Astrocyte of the spinal cord (primary cell): ENCODE measurements at regions not wholly inside any gene's neighbourhood (a gene's known extent, or its start where the extent isn't known, plus 50 kb on each side); places are given as distances from the start of the nearest gene placed in this dataset.

Source experiments
- DNase-seq: peaks from one replicate; pipeline ENCODE4 v3.0.0; 2011; ENCODE audit warnings: low read depth, low spot score
- H3K4me3 ChIP-seq: 2 replicates; pipeline ENCODE4 v1.5.1; 2011; ENCODE audit warnings: low read depth, mild to moderate bottlenecking, low read length, moderate library complexity
- CTCF ChIP-seq: IDR thresholded peaks from 2 replicates; pipeline ENCODE4 v1.5.1; 2012; ENCODE audit warnings: low read depth, mild to moderate bottlenecking, low read length, inconsistent platforms
- in situ Hi-C: cut with HindIII; loops from 2 replicates; pipeline ENCODE4 v1.10.0; 2017; ENCODE audit warnings: low sequenced_read_pairs

- H3K4me3 ChIP-seq, result no peak overlapping the region
- in situ Hi-C loops, result no loop called here
- no peak for TF ChIP-seq CTCF
- no peak for DNase-seq
Observed at GRCh38 chr4:131288441-131288840, 1860.7 kb upstream of the PCDH10 start.

GRCh38 chr4:131296192-131296591 is 1852.9 kb upstream of the PCDH10 start:
- in situ Hi-C loops, result no loop called here
- TF ChIP-seq CTCF, result no peak
- no peak overlapping the region for H3K4me3 ChIP-seq
- no peak for DNase-seq

GRCh38 chr4:131302108-131302507 is 1847.0 kb upstream of the PCDH10 start:
- in situ Hi-C loops, result no loop called here
- DNase-seq, result no peak
- H3K4me3 ChIP-seq, result no peak overlapping the region
- TF ChIP-seq CTCF, result no peak

- DNase-seq, result no peak
- in situ Hi-C loops, result no loop called here
- TF ChIP-seq CTCF, result no peak
- no peak overlapping the region for H3K4me3 ChIP-seq
Observed at GRCh38 chr4:131304686-131305085, 1844.4 kb upstream of the PCDH10 start.

GRCh38 chr4:131309628-131310027 is 1839.5 kb upstream of the PCDH10 start:
- TF ChIP-seq CTCF, result no peak
- H3K4me3 ChIP-seq, result no peak overlapping the region
- in situ Hi-C loops, result no loop called here
- DNase-seq, result no peak

GRCh38 chr4:131316086-131316485 is 1833.0 kb upstream of the PCDH10 start:
- no peak for TF ChIP-seq CTCF
- DNase-seq, result no peak
- in situ Hi-C loops, result no loop called here

GRCh38 chr4:131337936-131338335 is 1811.2 kb upstream of the PCDH10 start:
- DNase-seq, result no peak
- TF ChIP-seq CTCF, result no peak
- in situ Hi-C loops, result no loop called here
- H3K4me3 ChIP-seq, result no peak overlapping the region

More at GRCh38 chr4:131316086-131316485, 1833.0 kb upstream of the PCDH10 start:
- H3K4me3 ChIP-seq, result no peak overlapping the region
